GM18508 (cell line): ENCODE measurements at regions not wholly inside any gene's neighbourhood (a gene's known extent, or its start where the extent isn't known, plus 50 kb on each side); places are given as distances from the start of the nearest gene placed in this dataset.

Experiments used
- ATAC-seq: cut with Tn5 transposase; IDR thresholded peaks from one replicate; pipeline ENCODE4 v1.9.1; 2021; ENCODE audit warnings: moderate number of reproducible peaks; ENCODE audit not compliant: insufficient read depth, unreplicated experiment

GRCh38 chr7:68304536-68304935 lies 1293.7 kb upstream of the AUTS2 start:
- no peak for ATAC-seq

GRCh38 chr7:68306692-68307107 lies 1291.6 kb upstream of the AUTS2 start:
- ATAC-seq, result no peak

- no peak for ATAC-seq
Observed at GRCh38 chr7:68309271-68309670, 1289.0 kb upstream of the AUTS2 start.

- ATAC-seq, result no peak
Observed at GRCh38 chr7:68309806-68310205, 1288.5 kb upstream of the AUTS2 start.

- no peak for ATAC-seq
Observed at GRCh38 chr7:68311958-68312357, 1286.3 kb upstream of the AUTS2 start.

- ATAC-seq, result no peak
Observed at GRCh38 chr7:68313806-68314205, 1284.5 kb upstream of the AUTS2 start.

GRCh38 chr7:68314208-68314607 lies 1284.1 kb upstream of the AUTS2 start:
- no peak for ATAC-seq

GRCh38 chr7:68317476-68317875 lies 1280.8 kb upstream of the AUTS2 start:
- no peak for ATAC-seq

- no peak for ATAC-seq
Observed at GRCh38 chr7:68319061-68319460, 1279.2 kb upstream of the AUTS2 start.

GRCh38 chr7:68321076-68321639 lies 1277.1 kb upstream of the AUTS2 start:
- ATAC-seq, result no peak

- no peak for ATAC-seq
Observed at GRCh38 chr7:68321776-68322496, 1276.3 kb upstream of the AUTS2 start.

GRCh38 chr7:68324621-68325020 lies 1273.7 kb upstream of the AUTS2 start:
- no peak for ATAC-seq

GRCh38 chr7:68334216-68334615 lies 1264.1 kb upstream of the AUTS2 start:
- ATAC-seq, result no peak

GRCh38 chr7:68334636-68335272 lies 1263.5 kb upstream of the AUTS2 start:
- ATAC-seq, result no peak

- no peak for ATAC-seq
Observed at GRCh38 chr7:68336594-68336993, 1261.7 kb upstream of the AUTS2 start.

- ATAC-seq, result no peak
Observed at GRCh38 chr7:68348401-68348800, 1249.9 kb upstream of the AUTS2 start.

- ATAC-seq, result no peak
Observed at GRCh38 chr7:68362745-68363518, 1235.3 kb upstream of the AUTS2 start.

GRCh38 chr7:68364886-68365625 lies 1233.2 kb upstream of the AUTS2 start:
- no peak for ATAC-seq

- ATAC-seq, result no peak
Observed at GRCh38 chr7:68371985-68372384, 1226.3 kb upstream of the AUTS2 start.

GRCh38 chr7:68376131-68376661 lies 1222.1 kb upstream of the AUTS2 start:
- no peak for ATAC-seq
